HG03565 (cell line): ENCODE measurements at regions not wholly inside any gene's neighbourhood (a gene's known extent, or its start where the extent isn't known, plus 50 kb on each side); places are given as distances from the start of the nearest gene placed in this dataset.
"Not testable (repeated sequence)": the region's sequence is repeated elsewhere in the genome, so short reads cannot be mapped to it uniquely, and the experiment has no call there.

Source experiments
- ATAC-seq: cut with Tn5 transposase; IDR thresholded peaks from one replicate; pipeline ENCODE4 v1.9.1; 2021; ENCODE audit warnings: mild to moderate bottlenecking, moderate library complexity; ENCODE audit not compliant: unreplicated experiment

GRCh38 chr11:34795641-34796040 lies 120.5 kb downstream of the APIP start:
- no peak for ATAC-seq

- ATAC-seq: no peak
Observed at GRCh38 chr11:34794696-34795095, 121.5 kb downstream of the APIP start.

GRCh38 chr11:34793666-34794065 lies 122.5 kb downstream of the APIP start:
- no peak for ATAC-seq

- ATAC-seq: no peak
Observed at GRCh38 chr11:34792814-34793258, 123.3 kb downstream of the APIP start.

- ATAC-seq: no peak
Observed at GRCh38 chr11:34791780-34792542, 124.2 kb downstream of the APIP start.

- ATAC-seq: no peak
Observed at GRCh38 chr11:34790620-34791019, 125.6 kb downstream of the APIP start.

- ATAC-seq: no peak
Observed at GRCh38 chr11:34789196-34789834, 126.9 kb downstream of the APIP start.

DNA sequence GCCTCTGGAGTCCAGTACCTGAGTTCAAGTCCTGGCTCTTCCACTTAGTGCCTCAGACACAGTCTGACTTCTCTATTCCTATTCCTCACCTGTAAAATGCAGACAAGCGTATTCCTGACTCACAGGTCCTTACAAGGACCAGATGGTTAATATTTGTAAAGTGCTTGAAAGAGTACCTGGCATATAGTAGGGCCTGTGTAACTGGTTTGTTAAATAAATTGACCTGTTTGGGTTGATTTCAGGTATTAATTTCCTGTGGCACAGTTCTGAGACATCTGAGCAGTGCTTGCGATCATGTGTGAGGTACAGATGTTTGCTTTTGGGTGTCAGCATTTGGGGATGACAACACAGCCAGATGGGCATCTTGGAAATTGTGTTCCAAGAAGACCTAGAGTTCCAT lies 127.5 kb downstream of the APIP start:
- no peak for ATAC-seq

- ATAC-seq: no peak
Observed at GRCh38 chr11:34787895-34788294, 128.3 kb downstream of the APIP start.

GRCh38 chr11:34787348-34787747 lies 128.8 kb downstream of the APIP start:
- ATAC-seq: no peak

GRCh38 chr11:34784318-34784841 lies 131.8 kb downstream of the APIP start:
- ATAC-seq: no peak

DNA sequence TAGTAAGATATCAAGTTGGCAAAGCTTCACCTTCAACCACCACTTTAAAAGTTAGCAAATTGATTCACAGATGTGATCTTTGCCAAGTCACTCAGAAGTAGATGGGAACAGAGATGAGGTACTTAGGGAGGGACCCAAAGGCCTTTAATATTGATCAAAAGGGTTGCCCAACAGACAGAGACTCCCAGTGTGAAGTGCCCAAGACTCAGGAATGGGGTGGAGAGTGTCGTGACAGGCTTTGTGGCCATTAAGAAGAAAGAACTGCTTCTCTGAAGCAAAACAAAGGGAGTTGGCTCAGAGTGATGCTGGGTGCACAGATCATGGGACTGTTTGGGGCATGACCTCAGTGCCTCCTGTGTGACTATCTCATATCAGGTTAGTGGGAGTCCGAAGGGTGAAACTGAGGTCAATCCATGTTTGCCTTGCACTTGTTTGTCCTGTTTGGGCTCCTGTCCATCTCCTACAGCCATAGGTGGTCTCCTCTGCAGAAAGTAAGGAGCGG lies 132.3 kb downstream of the APIP start:
- no peak for ATAC-seq

- not testable (repeated sequence) for ATAC-seq
Observed at GRCh38 chr11:34781826-34782225, 134.4 kb downstream of the APIP start.

- ATAC-seq: no peak
Observed at GRCh38 chr11:34775417-34775888, 140.7 kb downstream of the APIP start.

DNA sequence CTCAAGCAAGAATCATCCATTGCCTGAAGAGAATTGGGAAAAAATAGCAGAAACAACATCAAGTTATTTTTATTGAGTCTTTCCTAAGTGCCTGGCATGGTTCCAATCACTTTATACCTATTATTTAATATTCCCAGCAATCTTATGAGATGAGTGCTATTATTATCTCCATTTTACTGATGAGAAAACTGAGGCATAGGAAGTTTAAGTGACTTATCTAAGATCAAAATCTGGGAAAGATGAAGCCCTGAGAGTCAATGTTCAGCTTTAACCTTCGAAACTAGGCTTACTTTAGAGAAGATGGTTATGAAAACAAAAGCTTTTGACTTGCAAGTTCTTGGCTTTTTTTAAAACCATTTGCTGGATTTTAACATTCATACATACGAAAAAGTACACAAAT lies 141.6 kb downstream of the APIP start:
- ATAC-seq: no peak

GRCh38 chr11:34773826-34774225 lies 142.4 kb downstream of the APIP start:
- ATAC-seq: no peak

GRCh38 chr11:34773211-34773610 lies 143.0 kb downstream of the APIP start:
- no peak for ATAC-seq

DNA sequence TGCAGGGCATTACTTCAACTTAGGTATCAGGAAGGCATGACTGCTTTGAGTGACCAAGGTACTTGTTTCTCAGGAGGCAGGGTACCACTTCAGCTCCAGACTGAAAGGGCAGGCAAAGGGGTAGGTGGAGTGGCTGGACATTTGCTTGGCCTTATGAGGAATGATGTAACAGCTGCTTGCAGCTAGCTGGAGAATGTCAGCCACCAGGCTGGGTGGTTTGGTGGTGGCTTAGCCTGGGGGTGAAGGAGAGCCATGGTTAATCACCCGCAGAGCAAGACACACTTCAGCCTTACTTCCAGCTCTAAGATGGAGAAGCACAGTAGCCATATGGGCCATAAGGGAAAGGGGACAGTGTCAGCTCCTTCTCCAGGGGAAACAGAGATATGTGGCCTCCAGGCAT lies 146.1 kb downstream of the APIP start:
- ATAC-seq: no peak

DNA sequence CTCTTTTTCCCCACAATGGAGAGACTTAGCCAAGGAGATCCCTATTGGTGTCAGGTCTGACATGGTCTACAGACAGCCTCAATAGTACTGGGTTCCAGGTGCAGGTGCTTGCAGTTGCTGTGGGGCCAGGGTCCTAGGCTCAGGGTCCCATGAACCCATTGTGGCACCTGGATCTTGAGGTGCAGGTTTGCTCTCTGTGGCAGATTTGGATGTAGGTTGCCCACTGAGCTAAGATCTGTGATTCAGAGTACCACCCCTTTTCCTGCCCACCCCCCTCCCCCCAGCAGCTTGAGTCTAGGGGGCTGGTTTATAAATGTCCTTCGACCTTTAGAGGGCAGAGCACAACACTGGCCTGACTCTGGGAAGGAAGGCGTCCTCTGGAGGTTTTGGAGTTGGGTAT lies 147.0 kb downstream of the APIP start:
- ATAC-seq: no peak

DNA sequence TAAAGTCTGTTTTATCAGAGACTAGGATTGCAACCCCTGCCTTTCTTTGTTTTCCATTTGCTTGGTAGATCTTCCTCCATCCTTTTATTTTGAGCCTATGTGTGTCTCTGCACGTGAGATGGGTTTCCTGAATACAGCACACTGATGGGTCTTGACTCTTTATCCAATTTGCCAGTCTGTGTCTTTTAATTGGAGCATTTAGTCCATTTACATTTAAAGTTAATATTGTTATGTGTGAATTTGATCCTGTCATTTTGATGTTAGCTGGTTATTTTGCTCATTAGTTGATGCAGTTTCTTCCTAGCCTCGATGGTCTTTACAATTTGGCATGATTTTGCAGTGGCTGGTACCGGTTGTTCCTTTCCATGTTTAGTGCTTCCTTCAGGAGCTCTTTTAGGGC lies 141.7 kb downstream of the EHF start:
- not testable (repeated sequence) for ATAC-seq

DNA sequence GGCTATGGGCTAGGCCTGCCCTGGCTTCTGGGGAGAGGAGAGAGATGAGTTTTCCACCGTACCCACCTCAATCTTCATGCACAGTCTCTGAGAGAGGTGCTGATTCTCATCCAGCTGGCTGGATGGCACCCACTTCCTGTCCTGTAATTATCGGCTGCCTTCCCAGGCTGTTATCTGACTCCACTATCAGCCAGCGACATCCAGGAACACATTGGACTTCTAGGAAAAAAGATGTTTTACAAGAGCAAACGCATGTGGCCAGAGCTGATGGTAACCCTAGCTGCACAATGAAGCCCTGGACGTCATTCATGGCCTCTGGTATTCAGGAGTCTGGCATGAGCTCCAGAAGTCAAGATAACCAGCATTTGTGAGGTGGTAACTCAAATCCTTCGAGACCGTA lies 137.4 kb downstream of the EHF start:
- ATAC-seq: no peak

GRCh38 chr11:34757026-34757451 lies 136.1 kb downstream of the EHF start:
- no peak for ATAC-seq
